Stimulated activated CD4-positive, alpha-beta T cell treated with anti-CD3 and anti-CD28 coated beads, Interleukin-2, amount 100 ng/mL, for 4 hours (primary cell): ENCODE measurements at regions not wholly inside any gene's neighbourhood (a gene's known extent, or its start where the extent isn't known, plus 50 kb on each side); places are given as distances from the start of the nearest gene placed in this dataset.

Experiments used
- DNase-seq: peaks from one replicate; pipeline ENCODE4 v3.0.0-alpha.2; 2020; ENCODE audit warnings: low read depth

- no peak for DNase-seq
Observed at GRCh38 chr15:36265422-36265821, 314.0 kb upstream of the CDIN1 start.

- DNase-seq: no peak
Observed at GRCh38 chr15:36271048-36271447, 308.4 kb upstream of the CDIN1 start.

- no peak for DNase-seq
Observed at GRCh38 chr15:36275656-36276055, 303.8 kb upstream of the CDIN1 start.

- DNase-seq: no peak
Observed at GRCh38 chr15:36278219-36278618, 301.2 kb upstream of the CDIN1 start.

GRCh38 chr15:36282821-36283220 is 296.6 kb upstream of the CDIN1 start:
- no peak for DNase-seq

GRCh38 chr15:36284911-36285310 is 294.5 kb upstream of the CDIN1 start:
- no peak for DNase-seq

- no peak for DNase-seq
Observed at GRCh38 chr15:36291501-36291900, 287.9 kb upstream of the CDIN1 start.

- no peak for DNase-seq
Observed at GRCh38 chr15:36294359-36294758, 285.1 kb upstream of the CDIN1 start.

- DNase-seq: no peak
Observed at GRCh38 chr15:36301947-36302346, 277.5 kb upstream of the CDIN1 start.

GRCh38 chr15:36313021-36313420 is 266.4 kb upstream of the CDIN1 start:
- no peak for DNase-seq

GRCh38 chr15:36313736-36314280 is 265.6 kb upstream of the CDIN1 start:
- DNase-seq: no peak

- DNase-seq: no peak
Observed at GRCh38 chr15:36315649-36316048, 263.8 kb upstream of the CDIN1 start.

GRCh38 chr15:36323615-36324014 is 255.8 kb upstream of the CDIN1 start:
- DNase-seq: no peak

- no peak for DNase-seq
Observed at GRCh38 chr15:36325206-36325605, 254.2 kb upstream of the CDIN1 start.

GRCh38 chr15:36329592-36329991 is 249.8 kb upstream of the CDIN1 start:
- no peak for DNase-seq

- no peak for DNase-seq
Observed at GRCh38 chr15:36330598-36330997, 248.8 kb upstream of the CDIN1 start.

- DNase-seq: no peak
Observed at GRCh38 chr15:36331531-36332275, 247.7 kb upstream of the CDIN1 start.

- no peak for DNase-seq
Observed at GRCh38 chr15:36332301-36332700, 247.1 kb upstream of the CDIN1 start.

- DNase-seq: no peak
Observed at GRCh38 chr15:36332896-36333295, 246.5 kb upstream of the CDIN1 start.

GRCh38 chr15:36334059-36334458 is 245.4 kb upstream of the CDIN1 start:
- DNase-seq: no peak

- DNase-seq: no peak
Observed at GRCh38 chr15:36335224-36335623, 244.2 kb upstream of the CDIN1 start.

GRCh38 chr15:36335659-36336058 is 243.8 kb upstream of the CDIN1 start:
- DNase-seq: no peak

GRCh38 chr15:36344887-36345286 is 234.5 kb upstream of the CDIN1 start:
- DNase-seq: no peak

GRCh38 chr15:36347272-36347858 is 232.1 kb upstream of the CDIN1 start:
- DNase-seq: no peak
